RWPE1 (cell line): ENCODE measurements at regions not wholly inside any gene's neighbourhood (a gene's known extent, or its start where the extent isn't known, plus 50 kb on each side); places are given as distances from the start of the nearest gene placed in this dataset.
"Not testable (repeated sequence)": the region's sequence is repeated elsewhere in the genome, so short reads cannot be mapped to it uniquely, and the experiment has no call there.

Experiments used
- CTCF ChIA-PET: fragments of 350-600 bp; sonication (Branson Sonifier 250); formaldehyde crosslinking; extraction: SDS; loops from one replicate; lab custom pipeline; 2021; lab: Yijun Ruan, JAX
- POLR2A ChIA-PET: fragments of 400-600 bp; formaldehyde crosslinking; extraction: SDS; loops from one replicate; lab custom pipeline; 2020; ENCODE audit warnings: antibody characterized with exemption; ENCODE audit not compliant: low non-redundant PET; lab: Yijun Ruan, JAX
- DNase-seq: peaks from one replicate; pipeline ENCODE4 v3.0.0; 2012; ENCODE audit warnings: low spot score
- H3K27ac ChIP-seq: fragments of 450-650 bp; 2 replicates; pipeline ENCODE4 v1.5.1; 2017
- CTCF ChIP-seq: fragments of 450-650 bp; conservative IDR thresholded peaks from 2 replicates; pipeline ENCODE4 v1.5.1; 2017; ENCODE audit warnings: low read depth, mild to moderate bottlenecking

- no peak overlapping the region for H3K27ac ChIP-seq
- POLR2A ChIA-PET: no interaction called here
- TF ChIP-seq CTCF: no peak
- no peak for DNase-seq
- CTCF ChIA-PET: no interaction called here
These were observed 126.1 kb upstream of the GRB10 start for GRCh38 chr7:50908628-50909290.

- DNase-seq, CTCF ChIA-PET, POLR2A ChIA-PET: not testable (repeated sequence)
- peak overlapping the region; percentile 83 for H3K27ac ChIP-seq
These were observed 116.1 kb upstream of the GRB10 start for GRCh38 chr7:50898604-50899477.

- POLR2A ChIA-PET, CTCF ChIA-PET, DNase-seq, H3K27ac ChIP-seq: not testable (repeated sequence)
These were observed 104.4 kb upstream of the GRB10 start for GRCh38 chr7:50887061-50887460.

GRCh38 chr7:50872437-50872836, 89.7 kb upstream of the GRB10 start:
- ChIA-PET POLR2A (no interaction called here), CTCF (no interaction called here)
- TF ChIP-seq CTCF: no peak
- DNase-seq: no peak
- no peak overlapping the region for H3K27ac ChIP-seq

- H3K27ac ChIP-seq: no peak overlapping the region
- peak; percentile 78 for DNase-seq
- ChIA-PET POLR2A (no interaction called here), CTCF (interaction anchor here (0.6 kb wide), 1 partner anchor 362 kb away, joined by 3 read pairs; no protein-coding TSS in a partner anchor)
- no peak for TF ChIP-seq CTCF
These were observed 86.5 kb upstream of the GRB10 start for GRCh38 chr7:50869108-50869725.

- TF ChIP-seq CTCF: no peak
- DNase-seq: no peak
- POLR2A ChIA-PET: no interaction called here
- CTCF ChIA-PET: interaction anchor here (0.6 kb wide), 1 partner anchor 361 kb away, joined by 3 read pairs; no protein-coding TSS in a partner anchor
- H3K27ac ChIP-seq: no peak overlapping the region
These were observed 85.9 kb upstream of the GRB10 start for GRCh38 chr7:50868426-50869100.

- CTCF ChIA-PET: no interaction called here
- POLR2A ChIA-PET: no interaction called here
- no peak overlapping the region for H3K27ac ChIP-seq
- no peak for TF ChIP-seq CTCF
- DNase-seq: no peak
These were observed 84.3 kb upstream of the GRB10 start for GRCh38 chr7:50867034-50867356.
